ENCODE measurements at regions not wholly inside any gene's neighbourhood (a gene's known extent, or its start where the extent isn't known, plus 50 kb on each side); places are given as distances from the start of the nearest gene placed in this dataset.
A peak's percentile ranks its signal among the peaks of the same experiment; 100 is the strongest.

- ATAC-seq: no peak
These were observed 139.7 kb downstream of the C5orf15 start for GRCh38 chr5:133828722-133829121.

GRCh38 chr5:133827830-133828229, 140.6 kb downstream of the C5orf15 start:
- ATAC-seq: no peak

- no peak for ATAC-seq
These were observed 141.4 kb downstream of the C5orf15 start for GRCh38 chr5:133827011-133827410.

GRCh38 chr5:133825631-133826289, 142.7 kb downstream of the C5orf15 start:
- no peak for ATAC-seq

GRCh38 chr5:133824661-133825254, 143.7 kb downstream of the C5orf15 start:
- no peak for ATAC-seq

- ATAC-seq: no peak
These were observed 146.5 kb downstream of the C5orf15 start for GRCh38 chr5:133821889-133822288.

- no peak for ATAC-seq
These were observed 147.1 kb downstream of the C5orf15 start for GRCh38 chr5:133821311-133821741.

GRCh38 chr5:133820507-133820906, 147.9 kb downstream of the C5orf15 start:
- ATAC-seq: no peak

- ATAC-seq: no peak
These were observed 148.4 kb downstream of the C5orf15 start for GRCh38 chr5:133819977-133820471.

GRCh38 chr5:133818869-133819600, 149.4 kb downstream of the C5orf15 start:
- ATAC-seq: no peak

GRCh38 chr5:133818031-133818431, 150.4 kb downstream of the C5orf15 start:
- ATAC-seq: peak; percentile 82

- ATAC-seq: no peak
These were observed 151.0 kb downstream of the C5orf15 start for GRCh38 chr5:133817456-133817855.

GRCh38 chr5:133816791-133817190, 151.6 kb downstream of the C5orf15 start:
- no peak for ATAC-seq

GRCh38 chr5:133814152-133814551, 154.3 kb downstream of the C5orf15 start:
- peak; percentile 86 for ATAC-seq

GRCh38 chr5:133811168-133811567, 157.3 kb downstream of the C5orf15 start:
- ATAC-seq: no peak

GRCh38 chr5:133809801-133810200, 158.6 kb downstream of the C5orf15 start:
- ATAC-seq: no peak

GRCh38 chr5:133807348-133807747, 161.1 kb downstream of the C5orf15 start:
- ATAC-seq: no peak

- no peak for ATAC-seq
These were observed 161.6 kb downstream of the C5orf15 start for GRCh38 chr5:133806847-133807246.

- ATAC-seq: peak; percentile 19
These were observed 166.3 kb downstream of the C5orf15 start for GRCh38 chr5:133801955-133802751.

- ATAC-seq: no peak
These were observed 167.0 kb downstream of the C5orf15 start for GRCh38 chr5:133801431-133801830.

- ATAC-seq: no peak
These were observed 168.7 kb downstream of the C5orf15 start for GRCh38 chr5:133799571-133800237.

GRCh38 chr5:133797167-133797566, 171.3 kb downstream of the C5orf15 start:
- no peak for ATAC-seq
